HG03521 (cell line): ENCODE measurements at regions not wholly inside any gene's neighbourhood (a gene's known extent, or its start where the extent isn't known, plus 50 kb on each side); places are given as distances from the start of the nearest gene placed in this dataset.
"Not testable (repeated sequence)": the region's sequence is repeated elsewhere in the genome, so short reads cannot be mapped to it uniquely, and the experiment has no call there.

Source experiments
- ATAC-seq: cut with Tn5 transposase; IDR thresholded peaks from one replicate; pipeline ENCODE4 v1.9.1; 2021; ENCODE audit warnings: mild to moderate bottlenecking, moderate library complexity; ENCODE audit not compliant: unreplicated experiment

DNA sequence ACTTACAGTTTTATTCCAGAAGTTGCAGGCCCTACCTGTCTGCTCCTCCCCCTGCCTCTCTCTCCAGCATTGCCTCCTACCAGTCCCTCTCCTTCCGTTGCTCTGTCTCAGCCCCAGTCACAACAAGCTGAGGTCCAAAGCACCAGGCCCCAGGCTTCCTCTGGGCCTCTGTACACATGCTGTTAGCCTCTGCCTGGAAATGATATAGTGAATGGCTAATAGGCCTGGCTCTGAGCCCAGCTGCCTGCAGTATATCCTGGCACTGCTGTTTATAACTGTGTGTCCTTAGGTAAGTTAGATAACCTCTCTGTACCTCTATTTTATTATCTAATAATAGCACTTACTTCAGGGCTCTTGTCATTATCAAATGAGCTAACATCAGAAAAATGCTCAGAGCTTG lies 114.9 kb upstream of the PWP1 start:
- no peak for ATAC-seq

DNA sequence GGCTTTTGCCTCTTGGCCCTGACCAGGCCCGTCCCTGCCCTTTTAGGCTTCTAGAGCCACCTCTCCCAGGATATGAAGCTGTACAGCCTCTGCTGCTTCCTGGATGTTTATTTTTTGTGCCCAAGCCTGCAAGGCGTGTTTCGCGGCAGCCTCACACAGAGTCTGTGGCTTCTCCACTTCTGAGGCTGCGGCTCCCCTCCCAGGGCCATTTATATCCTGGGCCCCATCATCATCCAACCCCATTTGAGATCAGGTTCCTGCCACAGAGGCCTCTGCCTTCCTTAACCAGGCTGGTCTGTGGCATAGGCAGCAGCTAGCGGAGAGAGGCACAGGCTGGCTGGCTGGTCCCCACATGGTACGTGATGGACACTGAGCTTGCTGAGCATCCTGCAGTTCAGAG lies 114.1 kb upstream of the PWP1 start:
- ATAC-seq: no peak

DNA sequence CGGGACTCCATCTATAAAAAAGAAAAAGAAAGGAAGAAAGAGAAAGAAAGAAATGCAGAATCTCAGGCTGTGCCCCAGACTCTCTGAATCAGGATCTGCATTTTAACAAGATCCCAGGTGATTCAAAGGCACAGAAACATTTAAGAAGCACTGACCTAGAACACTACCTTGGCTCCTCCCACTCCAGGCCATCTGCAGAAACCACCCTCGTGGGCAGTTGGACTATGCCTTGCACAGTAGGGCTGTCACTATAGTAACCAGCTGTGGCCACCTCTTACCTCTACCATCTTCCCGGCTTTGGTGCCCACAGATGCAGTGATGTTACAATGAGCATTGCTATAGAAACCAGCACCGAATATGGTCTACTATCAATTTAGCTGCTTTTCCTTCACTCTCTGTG lies 110.9 kb upstream of the PWP1 start:
- ATAC-seq: no peak

DNA sequence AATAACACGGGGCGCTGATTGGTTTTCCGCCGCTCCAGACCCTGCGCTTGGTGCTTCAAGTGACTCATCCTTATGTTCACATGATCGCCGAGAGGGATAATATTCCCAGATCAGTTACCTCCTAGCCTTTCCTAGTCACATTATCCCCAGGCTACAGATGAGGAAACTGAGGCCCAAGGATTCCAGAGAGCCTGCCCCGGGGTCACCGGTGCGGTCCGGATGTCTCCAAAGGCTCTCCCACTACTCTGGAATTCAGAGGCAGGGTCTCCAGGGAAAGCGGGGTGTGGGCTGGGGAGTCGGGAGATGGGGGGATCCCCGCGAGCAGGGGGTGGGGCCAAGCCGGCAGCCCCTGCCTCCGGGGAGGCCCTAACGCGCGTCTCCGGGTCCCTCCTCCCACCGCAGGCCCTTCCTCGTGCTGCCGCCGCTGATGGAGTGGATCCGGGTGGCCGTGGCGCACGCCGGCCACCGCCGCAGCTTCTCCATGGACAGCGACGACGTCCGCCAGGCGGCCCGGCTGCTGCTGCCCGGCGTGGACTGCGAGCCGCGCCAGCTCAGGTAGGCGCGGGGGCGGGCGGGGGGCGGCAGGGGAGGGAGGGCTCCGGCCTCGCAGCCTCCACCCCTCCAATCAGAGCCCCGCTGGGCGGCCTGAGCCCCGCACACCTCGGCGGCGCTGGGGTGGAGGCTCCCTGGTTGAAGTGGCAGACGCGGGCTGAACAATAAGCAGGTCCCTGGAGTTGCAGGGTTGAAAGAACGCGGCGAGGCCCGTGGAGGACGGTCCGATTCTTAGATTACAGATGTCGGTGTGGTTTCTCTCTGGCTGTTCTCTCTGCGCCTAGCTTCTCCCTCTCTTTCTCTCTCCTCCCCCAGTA lies 104.6 kb upstream of the PWP1 start:
- ATAC-seq: no peak

DNA sequence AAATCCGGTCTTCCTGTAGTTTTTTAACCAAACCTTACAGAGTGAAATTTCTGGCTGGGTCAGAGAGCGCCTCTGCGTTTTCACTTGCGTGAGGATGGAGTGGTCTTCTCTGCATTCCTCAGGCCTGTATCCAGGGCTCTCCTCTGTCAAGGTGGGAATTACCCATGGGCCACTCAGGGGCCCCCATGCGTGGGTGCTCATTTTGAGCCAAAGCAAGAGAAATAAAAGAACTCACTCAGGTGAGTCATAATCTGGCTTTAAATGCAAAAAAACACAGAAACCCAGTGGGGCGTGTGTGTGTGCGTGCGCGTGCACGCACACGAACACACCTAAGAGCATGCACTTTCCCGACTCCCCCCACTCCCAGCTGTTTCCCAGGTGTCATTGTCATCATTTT lies 104.0 kb upstream of the PWP1 start:
- no peak for ATAC-seq

DNA sequence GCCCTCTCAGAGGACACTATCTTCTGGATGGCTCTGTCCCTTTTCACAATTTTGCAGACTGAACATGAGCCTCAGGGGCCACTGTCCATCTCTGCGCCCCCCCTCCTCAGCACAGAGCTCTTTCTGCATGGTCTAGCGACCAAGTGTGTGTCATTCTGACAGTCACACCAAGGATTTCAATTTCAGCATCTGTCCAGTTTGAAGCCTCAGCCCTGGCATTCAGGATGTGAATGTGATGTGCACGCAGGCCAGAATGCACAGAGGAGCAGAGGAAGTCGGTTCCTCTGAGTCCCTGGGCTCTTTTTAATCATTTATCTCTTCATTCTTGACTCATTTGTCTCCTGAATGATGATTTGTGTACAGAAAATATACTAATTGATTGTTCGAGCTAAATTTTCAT lies 102.0 kb upstream of the PWP1 start:
- no peak for ATAC-seq

DNA sequence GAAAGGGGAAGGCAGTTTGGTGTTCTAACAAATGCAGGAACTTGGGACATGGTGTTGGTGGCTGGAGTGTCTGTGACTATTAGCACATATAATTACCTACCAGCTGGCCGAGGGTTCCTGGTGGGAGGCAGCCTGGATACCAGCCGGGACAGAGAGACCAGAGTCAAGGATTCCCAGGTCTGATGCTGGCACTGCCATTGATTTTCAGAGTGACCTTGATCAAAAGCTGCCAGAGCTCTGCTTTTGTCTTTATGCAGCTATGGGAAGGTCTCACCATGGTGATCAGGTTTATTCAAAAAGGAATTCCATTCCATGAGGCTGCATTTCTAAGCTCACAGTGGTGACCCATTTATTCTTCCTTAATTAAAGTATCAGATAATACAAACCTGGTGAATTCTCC lies 101.0 kb upstream of the PWP1 start:
- ATAC-seq: no peak

DNA sequence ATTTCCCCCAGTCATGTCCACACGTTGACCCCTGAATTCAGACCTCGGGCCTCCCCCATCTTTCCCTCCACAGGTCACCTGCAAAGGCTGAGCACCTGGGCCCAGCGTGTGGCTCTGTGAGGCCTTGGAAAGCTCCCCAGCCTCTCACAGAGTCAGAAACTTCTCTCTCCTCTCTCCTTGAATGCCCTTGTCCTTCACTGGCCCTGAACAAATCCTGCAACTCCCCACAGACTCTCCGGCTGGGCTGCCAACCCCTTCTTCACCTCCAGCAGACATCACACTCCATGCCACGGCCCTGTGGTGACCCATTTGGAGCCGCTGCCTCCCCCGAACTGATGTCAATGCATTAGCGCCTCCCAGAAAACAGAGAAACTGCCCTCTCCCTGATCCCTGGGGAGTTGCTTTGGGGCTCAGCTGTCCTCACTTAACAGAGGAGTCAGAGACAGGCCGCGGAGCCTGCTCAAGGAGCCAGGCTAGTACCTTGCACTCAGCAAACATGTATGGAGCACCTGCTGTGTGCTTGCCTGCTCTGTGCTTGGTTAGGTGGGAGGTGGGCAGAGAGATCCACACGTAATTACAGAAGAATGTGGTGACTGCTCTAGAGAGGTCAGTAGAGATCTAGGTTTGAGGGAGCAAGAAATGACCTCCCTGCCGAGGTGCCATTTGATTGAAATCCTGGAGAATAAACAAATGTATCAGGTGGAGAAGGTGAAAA lies 99.2 kb upstream of the PWP1 start:
- no peak for ATAC-seq

DNA sequence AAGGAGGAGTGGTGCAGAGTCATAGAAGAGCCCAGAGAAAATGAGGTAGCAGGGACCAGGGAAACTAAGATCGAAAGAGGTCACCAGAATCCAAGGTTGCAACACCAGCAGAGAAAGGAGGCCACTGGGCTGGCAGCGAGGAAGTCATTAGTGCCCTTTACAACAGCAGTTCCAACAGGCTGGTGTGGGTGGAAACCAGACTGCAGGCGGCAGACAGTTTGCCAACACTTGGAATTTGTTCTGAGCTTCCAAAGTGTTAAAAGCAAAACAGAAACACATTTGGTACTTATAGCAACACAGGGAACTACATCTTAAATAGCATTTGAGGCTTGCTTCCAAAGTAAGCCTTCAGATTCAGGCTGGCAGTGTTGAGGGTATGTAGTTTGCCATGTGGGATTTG lies 95.2 kb upstream of the PWP1 start:
- no peak for ATAC-seq

DNA sequence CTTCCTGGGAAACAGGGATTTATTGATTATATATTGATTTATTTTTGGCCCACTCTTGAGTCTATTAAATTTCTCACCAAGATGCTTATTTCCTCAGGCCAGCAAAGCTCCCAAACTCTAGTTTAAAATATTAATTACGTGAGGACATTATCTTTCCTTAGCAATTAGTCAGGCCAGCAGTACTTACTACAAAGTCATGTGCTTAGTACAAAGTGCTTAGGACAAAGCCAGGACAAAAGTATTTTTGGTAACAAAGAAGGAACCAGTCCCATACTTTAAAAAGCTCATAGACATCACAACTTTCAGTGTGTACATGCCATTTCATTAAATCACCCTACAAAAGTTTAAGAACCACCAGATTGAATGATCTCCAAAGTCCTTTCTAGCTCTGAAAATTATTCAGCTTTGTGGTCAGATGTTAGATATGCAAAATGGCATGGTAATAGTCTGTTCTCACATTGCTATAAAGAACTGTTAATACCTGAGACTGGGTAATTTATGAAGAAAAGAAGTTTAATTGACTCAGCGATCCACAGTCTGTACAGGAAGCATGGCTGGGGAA lies 94.7 kb upstream of the PWP1 start:
- ATAC-seq: no peak

DNA sequence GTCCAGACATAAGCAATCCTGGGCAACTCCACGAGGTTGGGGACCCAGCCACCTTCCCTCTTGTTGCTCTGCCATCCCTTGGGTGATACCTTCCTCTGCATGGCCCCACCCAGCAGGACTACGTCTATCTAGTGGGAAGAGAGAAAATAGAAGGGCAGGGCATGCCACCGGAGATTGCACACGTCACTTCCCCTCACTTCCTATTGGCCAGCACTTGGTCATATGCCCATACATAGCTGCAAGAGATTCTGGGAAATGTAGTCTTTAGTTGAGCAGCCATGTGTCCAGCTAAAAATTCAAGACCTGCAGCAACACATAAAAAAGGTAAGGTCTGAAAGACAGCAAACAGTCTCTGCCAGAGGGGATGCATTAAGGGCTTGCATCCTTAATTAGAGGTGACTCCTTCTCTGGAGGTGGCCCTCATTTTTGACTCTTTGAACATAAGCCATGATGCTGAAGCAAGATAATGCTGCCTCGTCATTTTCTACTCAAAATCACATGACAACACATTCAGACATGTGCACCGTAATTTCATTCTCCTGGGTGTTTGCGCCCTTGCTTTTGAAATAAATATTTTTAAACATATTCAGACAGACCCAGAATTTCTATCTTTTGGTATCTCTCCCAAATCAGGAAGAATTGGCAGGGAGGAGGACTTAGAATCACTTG lies 91.8 kb upstream of the PWP1 start:
- no peak for ATAC-seq

DNA sequence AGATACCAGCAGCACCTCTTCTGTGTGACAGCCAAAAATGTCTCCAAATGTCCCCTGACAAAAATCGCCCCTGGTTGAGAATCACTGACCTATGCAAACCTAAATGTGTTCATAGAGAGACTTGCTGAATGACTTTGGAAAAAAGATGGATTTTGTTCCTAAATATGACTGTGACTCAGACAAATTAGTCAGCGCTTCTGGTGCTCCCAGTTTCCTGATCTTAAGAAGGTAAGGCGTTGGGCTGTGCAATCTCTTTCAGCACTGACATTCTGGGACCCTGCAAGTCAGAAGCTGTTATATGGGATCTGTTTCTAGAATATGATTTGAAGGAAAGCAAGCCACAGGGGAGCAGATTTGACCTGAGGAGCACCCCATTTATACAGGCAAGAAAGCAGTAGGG lies 90.6 kb upstream of the PWP1 start:
- ATAC-seq: no peak

DNA sequence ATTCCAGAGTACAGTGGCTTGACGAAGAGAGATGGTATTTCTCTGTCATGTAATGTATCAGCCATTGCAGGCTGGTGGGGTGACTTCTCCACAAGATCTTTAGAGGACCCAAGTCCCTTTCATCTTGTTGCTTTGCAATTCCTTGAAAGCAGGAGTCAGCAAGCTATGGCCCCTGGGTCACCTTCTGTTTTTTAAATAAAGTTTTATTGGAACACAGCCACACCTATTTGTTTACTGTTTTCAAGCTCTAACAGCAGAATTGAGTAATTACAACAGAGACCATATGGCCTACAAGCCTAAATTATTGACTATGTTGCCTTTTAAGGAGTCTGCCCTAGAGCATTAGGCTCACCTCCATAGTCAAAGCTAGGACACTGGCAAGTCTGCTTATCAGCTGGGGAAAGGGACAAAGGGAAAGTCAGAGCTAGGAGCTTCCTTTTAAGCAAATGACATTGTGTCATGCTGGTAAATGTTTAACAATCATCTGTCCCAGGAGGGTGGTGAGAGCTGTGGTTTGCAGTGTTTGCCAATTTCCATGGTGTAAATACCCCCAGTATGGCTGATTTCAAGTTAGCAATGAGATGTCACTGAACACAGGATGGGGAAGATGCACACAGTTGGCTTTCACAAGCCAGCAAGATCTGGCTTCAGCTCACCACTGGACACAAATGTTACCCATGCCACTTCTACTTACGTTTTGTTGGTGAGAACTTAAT lies 87.7 kb upstream of the PWP1 start:
- no peak for ATAC-seq

DNA sequence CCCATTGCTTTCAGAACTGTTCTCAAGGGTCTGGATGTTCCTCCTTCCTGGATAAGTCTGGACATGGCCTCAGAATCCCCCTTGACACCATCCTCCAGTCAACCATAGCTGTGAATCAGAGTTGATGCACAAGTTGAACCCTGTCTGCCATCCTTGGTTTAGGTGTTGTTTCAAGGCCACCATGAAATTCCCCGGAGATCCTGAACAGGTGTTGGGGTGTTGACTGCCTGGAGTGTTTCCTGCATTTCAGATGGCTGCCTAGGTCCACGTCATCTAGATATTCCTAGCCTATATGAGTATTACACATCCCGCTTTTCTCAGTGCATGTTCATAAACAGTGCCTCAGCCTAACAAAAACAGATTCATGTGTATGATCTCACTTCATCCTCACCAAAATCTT lies 86.7 kb upstream of the PWP1 start:
- ATAC-seq: no peak

DNA sequence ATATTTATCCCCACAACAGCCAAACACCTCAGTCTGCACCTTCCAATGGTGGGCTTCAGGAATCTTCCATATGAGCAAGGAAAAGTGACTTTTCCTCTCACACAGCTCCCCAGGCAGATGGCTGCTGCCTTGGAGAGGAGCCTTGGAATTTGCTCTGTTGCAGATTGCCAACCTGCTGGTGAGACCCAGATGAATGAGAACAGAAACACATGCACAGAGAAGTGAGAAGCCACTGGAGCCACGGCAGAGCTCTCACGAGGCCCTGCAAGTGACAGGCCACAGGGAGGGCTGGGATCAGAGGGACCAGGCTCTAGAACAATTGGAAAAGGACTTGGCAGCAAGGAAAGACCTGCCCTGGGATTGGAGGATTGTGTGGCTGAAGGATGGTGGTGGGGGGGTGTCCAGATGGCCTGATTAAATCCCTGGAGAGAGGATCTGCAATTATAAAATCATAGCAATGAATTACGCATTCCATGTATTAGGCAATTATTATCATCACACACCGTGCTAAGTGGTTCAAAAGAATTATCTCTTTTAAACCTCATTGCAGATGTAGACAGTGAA lies 84.9 kb upstream of the PWP1 start:
- ATAC-seq: no peak

DNA sequence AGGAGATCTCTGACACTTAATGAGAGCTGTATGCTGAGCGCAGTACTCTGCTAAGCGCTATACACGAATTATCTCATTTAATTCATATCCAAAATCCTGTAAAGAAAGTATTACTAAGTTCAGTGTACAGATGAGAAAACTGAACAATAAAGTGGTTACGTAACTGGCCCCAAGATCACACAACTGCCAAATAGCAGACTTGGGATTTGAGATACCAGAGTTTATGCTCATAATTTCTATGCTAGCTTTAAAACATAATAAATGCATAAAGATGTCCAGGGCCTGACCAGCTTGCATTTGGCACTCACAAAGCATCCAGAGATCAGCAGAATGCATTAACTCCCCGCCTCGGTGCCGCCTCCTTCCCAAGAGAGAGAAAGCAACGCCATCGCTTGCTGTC lies 83.2 kb upstream of the PWP1 start:
- ATAC-seq: no peak

DNA sequence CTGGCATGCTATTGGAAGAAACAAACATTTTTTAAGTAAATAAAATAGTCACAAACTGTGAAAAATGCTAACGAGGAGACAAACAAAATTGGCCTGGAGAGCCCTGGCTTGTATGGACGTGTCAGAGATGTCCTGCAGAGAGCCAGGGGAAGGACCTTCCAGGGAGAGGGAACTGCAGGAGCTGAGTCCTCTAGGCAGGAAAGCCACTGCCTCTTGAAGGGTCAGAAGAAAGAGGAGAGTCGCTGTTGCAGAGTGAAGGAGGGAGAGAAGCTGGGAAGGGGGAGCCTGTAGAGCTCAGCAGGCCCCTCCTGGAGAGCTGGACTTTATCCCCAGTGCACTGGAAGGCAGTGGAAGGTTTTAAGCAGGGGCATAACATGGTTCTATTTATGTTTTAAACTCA lies 80.3 kb upstream of the PWP1 start:
- no peak for ATAC-seq

DNA sequence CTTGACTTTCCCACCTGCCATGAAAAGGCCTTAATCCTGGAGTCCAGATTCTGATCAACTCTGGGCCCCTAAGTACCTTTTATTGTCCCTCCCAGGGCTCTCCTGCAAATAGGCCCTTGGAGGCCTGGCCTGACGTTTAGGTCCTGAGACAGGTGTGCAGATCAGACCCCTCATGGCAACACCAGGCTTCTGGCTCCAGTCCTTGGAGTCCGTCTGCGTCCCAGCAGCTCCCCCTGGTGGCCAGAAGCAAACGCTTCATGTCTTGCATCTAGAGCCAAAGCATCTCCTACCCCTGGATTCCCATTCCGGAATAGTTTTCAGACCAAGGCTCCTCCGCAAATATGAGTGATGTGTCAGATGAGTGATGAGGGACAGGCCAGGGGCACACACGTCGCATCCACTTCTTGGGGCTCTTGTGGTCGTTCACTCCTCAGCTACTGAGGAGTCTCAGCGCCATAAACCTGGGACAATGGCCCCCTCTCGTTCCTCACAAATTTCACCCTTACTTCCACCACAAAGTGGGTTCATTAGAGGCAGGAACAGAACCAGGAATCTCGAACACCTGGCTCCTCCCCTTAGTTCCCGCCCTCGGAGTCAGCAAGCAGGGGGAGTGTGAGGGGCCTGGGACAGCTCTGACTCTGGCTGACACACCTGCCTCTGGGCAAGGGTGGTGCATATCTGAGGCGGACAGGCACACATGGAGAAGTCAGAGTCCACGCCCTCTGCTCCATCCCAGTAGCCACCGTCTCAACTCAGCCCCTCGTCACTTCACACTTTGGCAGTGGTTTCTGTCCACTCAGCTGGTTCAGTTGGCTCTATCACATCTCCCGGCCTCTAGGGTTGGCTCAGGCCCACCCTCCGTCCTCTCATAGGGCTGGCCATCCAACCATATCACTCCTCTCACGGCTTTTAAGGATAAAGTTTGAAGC lies 77.9 kb upstream of the PWP1 start:
- ATAC-seq: no peak

DNA sequence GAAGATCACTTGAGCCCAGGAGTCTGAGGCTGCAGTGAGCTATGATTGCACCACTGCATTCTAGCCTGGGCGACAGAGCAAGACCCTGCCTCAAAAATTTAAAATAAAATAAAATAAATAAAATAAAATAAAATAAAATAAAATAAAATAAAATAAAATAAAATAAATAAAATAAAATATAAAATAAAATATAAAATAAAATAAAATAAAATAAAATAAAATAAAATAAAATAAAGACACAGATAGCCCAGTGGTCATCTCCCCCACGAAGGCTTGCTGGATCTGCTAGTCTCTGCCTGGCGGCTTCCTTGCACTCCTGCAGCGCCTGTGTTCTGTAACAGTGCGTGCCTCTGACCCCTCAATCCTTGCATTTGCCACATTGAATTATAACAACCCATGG lies 76.8 kb upstream of the PWP1 start:
- not testable (repeated sequence) for ATAC-seq
